Neural crest cell (in vitro differentiated cells): ENCODE measurements at regions not wholly inside any gene's neighbourhood (a gene's known extent, or its start where the extent isn't known, plus 50 kb on each side); places are given as distances from the start of the nearest gene placed in this dataset.

ENCODE experiments used
- DNase-seq: peaks from one replicate; pipeline ENCODE4 v3.0.0; 2021; ENCODE audit warnings: low read depth, mixed read lengths, low spot score
- H3K27ac Mint-ChIP-seq: one replicate; pipeline ENCODE4 v1.8.0; 2021; ENCODE audit warnings: mild to moderate bottlenecking, mixed read lengths; ENCODE audit not compliant: unreplicated experiment
- H3K27me3 Mint-ChIP-seq: 2 replicates; pipeline ENCODE4 v1.8.0; 2021; ENCODE audit warnings: low read depth, mild to moderate bottlenecking, mixed read lengths
- H3K36me3 Mint-ChIP-seq: 2 replicates; pipeline ENCODE4 v1.8.0; 2021; ENCODE audit warnings: low read depth, mild to moderate bottlenecking, mixed read lengths
- H3K4me1 Mint-ChIP-seq: 2 replicates; pipeline ENCODE4 v1.8.0; 2021; ENCODE audit warnings: mixed read lengths
- H3K4me3 Mint-ChIP-seq: one replicate; pipeline ENCODE4 v1.8.0; 2021; ENCODE audit warnings: mild to moderate bottlenecking, mixed read lengths
- H3K9me3 Mint-ChIP-seq: 2 replicates; pipeline ENCODE4 v1.8.0; 2021; ENCODE audit warnings: mixed read lengths
- TF ChIP-seq, protein P1 (sequence below): fragments of 200-600 bp; sonication (generic); conservative IDR thresholded peaks from 2 replicates; pipeline ENCODE4 v1.5.0; 2021; ENCODE audit warnings: antibody characterized with exemption, mild to moderate bottlenecking

DNA sequence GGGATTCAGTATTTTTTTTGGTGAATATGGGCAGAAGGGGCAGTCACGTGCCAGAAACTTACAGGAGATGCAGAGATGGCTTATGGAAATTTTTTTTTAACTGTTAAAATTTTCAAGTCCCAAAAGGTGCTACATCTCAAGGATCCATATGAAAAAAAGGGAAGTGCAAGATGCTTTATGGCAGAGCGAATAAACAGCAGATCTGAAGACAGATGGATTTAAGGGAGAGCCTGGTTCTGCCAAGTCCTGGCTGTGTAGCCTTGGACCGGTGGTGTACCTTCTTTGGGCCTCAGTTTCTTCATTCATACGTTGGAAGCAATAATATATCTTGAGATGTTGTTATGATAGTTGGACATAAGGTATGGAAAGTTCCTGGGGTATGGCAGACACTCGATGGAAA is 91.5 kb upstream of the ARRDC4 start:
- no peaks in the 10 kb centered on the region for H3K27me3 Mint-ChIP-seq
- H3K27ac Mint-ChIP-seq: no peak overlapping the region
- no peak overlapping the region for H3K4me3 Mint-ChIP-seq
- DNase-seq: no peak
- peaks cover 2% of the 10 kb centered on the region for H3K9me3 Mint-ChIP-seq
- TF ChIP-seq, protein P1, sequence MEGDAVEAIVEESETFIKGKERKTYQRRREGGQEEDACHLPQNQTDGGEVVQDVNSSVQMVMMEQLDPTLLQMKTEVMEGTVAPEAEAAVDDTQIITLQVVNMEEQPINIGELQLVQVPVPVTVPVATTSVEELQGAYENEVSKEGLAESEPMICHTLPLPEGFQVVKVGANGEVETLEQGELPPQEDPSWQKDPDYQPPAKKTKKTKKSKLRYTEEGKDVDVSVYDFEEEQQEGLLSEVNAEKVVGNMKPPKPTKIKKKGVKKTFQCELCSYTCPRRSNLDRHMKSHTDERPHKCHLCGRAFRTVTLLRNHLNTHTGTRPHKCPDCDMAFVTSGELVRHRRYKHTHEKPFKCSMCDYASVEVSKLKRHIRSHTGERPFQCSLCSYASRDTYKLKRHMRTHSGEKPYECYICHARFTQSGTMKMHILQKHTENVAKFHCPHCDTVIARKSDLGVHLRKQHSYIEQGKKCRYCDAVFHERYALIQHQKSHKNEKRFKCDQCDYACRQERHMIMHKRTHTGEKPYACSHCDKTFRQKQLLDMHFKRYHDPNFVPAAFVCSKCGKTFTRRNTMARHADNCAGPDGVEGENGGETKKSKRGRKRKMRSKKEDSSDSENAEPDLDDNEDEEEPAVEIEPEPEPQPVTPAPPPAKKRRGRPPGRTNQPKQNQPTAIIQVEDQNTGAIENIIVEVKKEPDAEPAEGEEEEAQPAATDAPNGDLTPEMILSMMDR: no peak
- peaks cover 2% of the 10 kb centered on the region for H3K36me3 Mint-ChIP-seq
- no peaks in the 10 kb centered on the region for H3K4me1 Mint-ChIP-seq

DNA sequence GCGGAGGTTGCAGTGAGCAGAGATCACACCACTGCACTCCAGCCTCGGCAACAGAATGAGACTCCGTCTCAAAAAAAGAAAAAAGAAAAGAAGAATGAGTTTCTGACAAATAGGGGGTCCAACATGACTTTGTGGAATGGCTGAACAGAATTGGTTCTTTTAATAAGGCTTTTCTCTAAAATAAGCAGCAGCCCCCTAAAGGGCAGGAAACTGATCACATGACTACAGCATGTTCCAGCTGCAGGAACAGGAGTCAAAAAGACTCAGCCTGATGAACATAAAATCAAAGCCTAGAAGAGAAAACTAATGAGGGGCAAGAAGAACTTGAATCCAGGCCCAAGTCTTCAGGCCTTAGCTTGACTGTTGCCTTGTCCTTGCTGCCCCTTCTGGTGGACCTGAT is 89.7 kb upstream of the ARRDC4 start:
- Mint-ChIP-seq H3K36me3 (peaks cover 2% of the 10 kb centered on the region), H3K27me3 (no peaks in the 10 kb centered on the region), H3K4me3 (no peak overlapping the region), H3K9me3 (peaks cover 2% of the 10 kb centered on the region), H3K27ac (no peak overlapping the region), H3K4me1 (no peaks in the 10 kb centered on the region)
- TF ChIP-seq, protein P1: no peak
- no peak for DNase-seq

DNA sequence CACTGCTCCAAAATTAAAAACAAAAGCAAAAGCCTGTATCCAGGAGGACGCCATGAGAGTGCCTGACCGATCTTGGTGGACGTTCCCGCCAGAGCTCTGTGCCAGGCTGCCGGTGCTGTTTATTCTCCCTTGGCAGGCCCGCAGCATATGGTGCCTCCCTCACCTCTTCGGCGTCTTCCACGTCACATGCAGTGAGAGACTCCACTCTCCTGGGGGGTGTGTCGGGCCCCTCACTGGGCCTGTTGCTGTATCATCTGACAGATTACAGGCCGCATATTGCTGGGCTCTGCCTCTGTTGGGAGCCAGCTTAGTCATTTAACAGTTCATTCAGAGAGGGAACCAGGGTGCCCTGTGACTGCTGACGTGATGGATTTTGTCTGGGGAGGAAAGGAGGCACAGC is 86.4 kb upstream of the ARRDC4 start:
- TF ChIP-seq, protein P1: no peak
- Mint-ChIP-seq H3K27me3 (no peaks in the 10 kb centered on the region), H3K4me1 (no peaks in the 10 kb centered on the region), H3K27ac (no peak overlapping the region), H3K36me3 (peaks cover 2% of the 10 kb centered on the region), H3K4me3 (no peak overlapping the region), H3K9me3 (peaks cover 2% of the 10 kb centered on the region)
- no peak for DNase-seq

DNA sequence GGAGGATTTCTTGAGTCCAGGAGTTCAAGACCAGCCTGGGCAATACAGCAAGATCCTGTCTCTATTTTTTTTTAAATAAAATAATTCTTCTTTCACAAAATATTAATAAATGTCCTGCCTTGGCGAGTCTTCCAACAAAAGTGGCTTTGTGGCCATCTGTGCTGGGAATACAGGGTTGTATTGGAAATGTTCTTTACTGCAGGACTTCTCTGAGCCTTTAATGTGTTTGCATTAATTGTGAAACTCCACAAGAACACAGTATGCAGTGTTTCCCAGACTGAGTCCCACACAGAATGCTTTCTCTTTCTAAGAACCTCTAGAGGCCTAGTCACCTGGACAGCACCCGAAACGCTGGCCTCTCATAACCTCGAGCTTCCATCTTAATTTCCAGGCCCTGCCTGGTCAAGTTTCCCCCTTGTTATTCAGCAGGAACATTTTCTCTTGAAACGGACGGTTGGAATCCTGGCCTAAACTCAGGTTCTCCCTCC is 85.4 kb upstream of the ARRDC4 start:
- no peaks in the 10 kb centered on the region for H3K27me3 Mint-ChIP-seq
- no peak for DNase-seq
- H3K9me3 Mint-ChIP-seq: peaks cover 2% of the 10 kb centered on the region
- H3K4me1 Mint-ChIP-seq: no peaks in the 10 kb centered on the region
- peaks cover 2% of the 10 kb centered on the region for H3K36me3 Mint-ChIP-seq
- H3K4me3 Mint-ChIP-seq: no peak overlapping the region
- TF ChIP-seq, protein P1: no peak
- H3K27ac Mint-ChIP-seq: no peak overlapping the region

DNA sequence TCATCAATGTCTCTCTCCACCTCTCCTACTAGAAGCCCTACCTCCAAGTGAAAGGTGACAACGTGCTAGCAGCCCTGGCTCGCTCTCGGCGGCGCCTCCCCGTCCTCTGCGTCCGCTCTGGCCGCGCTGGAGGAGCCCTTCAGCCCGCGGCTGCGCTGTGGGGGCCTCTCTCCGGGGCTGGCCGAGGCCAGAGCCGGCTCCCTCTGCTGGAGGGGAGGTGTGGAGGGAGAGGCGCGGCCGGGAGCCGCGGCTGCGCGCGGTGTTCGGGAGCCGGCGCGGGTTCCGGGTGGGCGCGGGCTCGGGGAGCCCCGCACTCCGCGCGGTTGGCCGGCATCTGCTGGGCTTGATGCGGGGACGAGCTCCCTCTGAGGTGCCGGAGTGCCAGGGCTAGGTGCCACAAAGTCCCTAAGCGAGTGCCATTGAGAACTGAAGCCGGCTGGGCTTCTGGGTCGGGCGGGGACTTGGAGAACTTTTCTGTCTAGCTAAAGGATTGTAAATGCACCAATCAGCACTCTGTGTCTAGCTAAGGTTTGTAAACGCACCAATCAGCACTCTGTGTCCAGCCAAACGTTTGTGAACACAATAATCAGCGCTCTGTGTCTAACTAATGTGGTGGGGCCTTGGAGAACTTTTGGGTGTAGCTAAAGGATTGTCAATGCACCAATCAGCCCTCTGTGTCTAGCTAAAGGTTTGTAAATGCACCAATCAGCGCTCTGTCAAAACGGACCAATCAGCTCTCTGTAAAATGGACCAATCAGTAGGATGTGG is 84.8 kb upstream of the ARRDC4 start:
- H3K4me1 Mint-ChIP-seq: no peaks in the 10 kb centered on the region
- H3K36me3 Mint-ChIP-seq: peaks cover 2% of the 10 kb centered on the region
- H3K27ac Mint-ChIP-seq: no peak overlapping the region
- H3K27me3 Mint-ChIP-seq: no peaks in the 10 kb centered on the region
- H3K4me3 Mint-ChIP-seq: no peak overlapping the region
- TF ChIP-seq, protein P1: no peak
- peaks cover 2% of the 10 kb centered on the region for H3K9me3 Mint-ChIP-seq
- DNase-seq: no peak
